H9 (cell line): ENCODE measurements at regions not wholly inside any gene's neighbourhood (a gene's known extent, or its start where the extent isn't known, plus 50 kb on each side); places are given as distances from the start of the nearest gene placed in this dataset.

Experiments
- DNase-seq: peaks from one replicate; pipeline ENCODE4 v3.0.0-alpha.2; 2017
- H2AFZ ChIP-seq: one replicate; pipeline ENCODE4 v1.6.1; 2013; ENCODE audit warnings: mild to moderate bottlenecking, low read length, control low read depth, moderate library complexity
- H2AK5ac ChIP-seq: 2 replicates; pipeline ENCODE4 v1.6.1; 2013; ENCODE audit warnings: low read length, control low read depth, mixed read lengths; ENCODE audit not compliant: insufficient read length
- H2BK120ac ChIP-seq: one replicate; pipeline ENCODE4 v1.6.1; 2013; ENCODE audit warnings: low read depth, mild to moderate bottlenecking, low read length, control low read depth, inconsistent platforms; ENCODE audit not compliant: poor library complexity, severe bottlenecking
- H2BK12ac ChIP-seq: 2 replicates; pipeline ENCODE4 v1.6.1; 2013; ENCODE audit warnings: low read length, control low read depth, mixed read lengths, low read depth; ENCODE audit not compliant: insufficient read length
- H2BK15ac ChIP-seq: 2 replicates; pipeline ENCODE4 v1.6.1; 2013; ENCODE audit warnings: low read depth, low read length, control low read depth
- H2BK20ac ChIP-seq: one replicate; pipeline ENCODE4 v1.6.1; 2013; ENCODE audit warnings: low read depth, mild to moderate bottlenecking, low read length, control low read depth, inconsistent platforms; ENCODE audit not compliant: poor library complexity, severe bottlenecking
- H2BK5ac ChIP-seq: 2 replicates; pipeline ENCODE4 v1.6.1; 2013; ENCODE audit warnings: low read length, control low read depth, mixed read lengths; ENCODE audit not compliant: insufficient read length
- H3K14ac ChIP-seq: 2 replicates; pipeline ENCODE4 v1.6.1; 2013; ENCODE audit warnings: low read length, control low read depth; ENCODE audit not compliant: insufficient read depth
- H3K18ac ChIP-seq: 2 replicates; pipeline ENCODE4 v1.6.1; 2013; ENCODE audit warnings: low read depth, mild to moderate bottlenecking, mixed read lengths, low read length, control low read depth; ENCODE audit not compliant: insufficient read length
- H3K23ac ChIP-seq: 2 replicates; pipeline ENCODE4 v1.6.1; 2013; ENCODE audit warnings: low read length, control low read depth, mixed read lengths, low read depth; ENCODE audit not compliant: insufficient read length
- H3K23me2 ChIP-seq: 2 replicates; pipeline ENCODE4 v1.6.1; 2013; ENCODE audit warnings: low read depth, mild to moderate bottlenecking, mixed read lengths, low read length, control low read depth; ENCODE audit not compliant: insufficient read length, poor library complexity, severe bottlenecking
- H3K27ac ChIP-seq: 2 replicates; pipeline ENCODE4 v1.5.1; 2013; ENCODE audit warnings: low read length, control low read depth, mixed read lengths, low read depth; ENCODE audit not compliant: insufficient read length
- H3K27me3 ChIP-seq: 2 replicates; pipeline ENCODE4 v1.6.1; 2013; ENCODE audit warnings: low read length, control low read depth, inconsistent platforms; ENCODE audit not compliant: insufficient read depth
- H3K4ac ChIP-seq: 2 replicates; pipeline ENCODE4 v1.6.1; 2013; ENCODE audit warnings: low read depth, mild to moderate bottlenecking, control low read depth, inconsistent platforms, low read length, moderate library complexity
- H3K4me1 ChIP-seq: 2 replicates; pipeline ENCODE4 v1.6.1; 2013; ENCODE audit warnings: low read length, control low read depth, inconsistent platforms; ENCODE audit not compliant: insufficient read depth
- H3K4me2 ChIP-seq: 2 replicates; pipeline ENCODE4 v1.6.1; 2013; ENCODE audit warnings: low read length, control low read depth, mixed read lengths; ENCODE audit not compliant: insufficient read length, insufficient read depth
- H3K56ac ChIP-seq: 2 replicates; pipeline ENCODE4 v1.6.1; 2013; ENCODE audit warnings: low read depth, mild to moderate bottlenecking, mixed read lengths, low read length, control low read depth; ENCODE audit not compliant: insufficient read length
- H3K79me1 ChIP-seq: 2 replicates; pipeline ENCODE4 v1.6.1; 2013; ENCODE audit warnings: low read depth, mild to moderate bottlenecking, moderate library complexity, low read length, control low read depth, inconsistent platforms; ENCODE audit not compliant: insufficient read depth, poor library complexity, severe bottlenecking
- H3K79me2 ChIP-seq: 2 replicates; pipeline ENCODE4 v1.6.1; 2013; ENCODE audit warnings: low read length, control low read depth, inconsistent platforms; ENCODE audit not compliant: insufficient read depth
- H3K9ac ChIP-seq: 2 replicates; pipeline ENCODE4 v1.6.1; 2013; ENCODE audit warnings: low read length, control low read depth, mixed read lengths; ENCODE audit not compliant: insufficient read length; ENCODE audit errors: extremely low read depth
- H3K9me3 ChIP-seq: one replicate; pipeline ENCODE4 v1.6.1; 2013; ENCODE audit warnings: low read depth, low read length, inconsistent platforms; ENCODE audit not compliant: control insufficient read depth
- H3T11ph ChIP-seq: one replicate; pipeline ENCODE4 v1.6.1; 2013; ENCODE audit warnings: mild to moderate bottlenecking, low read length, control low read depth, inconsistent platforms
- H4K20me1 ChIP-seq: one replicate; pipeline ENCODE4 v1.6.1; 2013; ENCODE audit not compliant: control insufficient read depth, insufficient read length, insufficient read depth
- H4K5ac ChIP-seq: 2 replicates; pipeline ENCODE4 v1.6.1; 2013; ENCODE audit warnings: low read depth, mild to moderate bottlenecking, mixed read lengths, low read length, control low read depth; ENCODE audit not compliant: insufficient read length
- H4K8ac ChIP-seq: replicated peaks from 2 replicates; pipeline ENCODE4 v1.6.1; 2013; ENCODE audit warnings: low read length, control low read depth, mixed read lengths, low read depth; ENCODE audit not compliant: insufficient read length
- H4K91ac ChIP-seq: 2 replicates; pipeline ENCODE4 v1.6.1; 2013; ENCODE audit warnings: low read depth, mild to moderate bottlenecking, moderate library complexity, mixed read lengths, low read length, control low read depth; ENCODE audit not compliant: insufficient read length
- H3K27ac Mint-ChIP-seq, 3 experiments: 2 replicates in 2 of 3; 3 replicates in 1 of 3; pipeline ENCODE4 v1.8.0; 2020 to 2021; ENCODE audit warnings: mixed read lengths in 3 of 3, mild to moderate bottlenecking in 1 of 3, moderate library complexity in 1 of 3
- H3K27me3 Mint-ChIP-seq: 2 replicates; pipeline ENCODE4 v1.8.0; 2021; ENCODE audit warnings: low read depth, mild to moderate bottlenecking, moderate library complexity, mixed read lengths
- H3K36me3 Mint-ChIP-seq, 3 experiments: 2 replicates in 2 of 3; 3 replicates in 1 of 3; pipeline ENCODE4 v1.8.0; 2020 to 2021; ENCODE audit warnings: low read depth in 3 of 3, mixed read lengths in 3 of 3; ENCODE audit not compliant: insufficient read depth in 1 of 3
- H3K4me1 Mint-ChIP-seq, 2 experiments: 2 replicates each; pipeline ENCODE4 v1.8.0; 2020; ENCODE audit warnings: mixed read lengths in 2 of 2
- H3K4me3 Mint-ChIP-seq, 2 experiments: 2 replicates in 1 of 2; 3 replicates in 1 of 2; pipeline ENCODE4 v1.8.0; 2020 to 2021; ENCODE audit warnings: mild to moderate bottlenecking in 2 of 2, mixed read lengths in 2 of 2, moderate library complexity in 1 of 2
- H3K9me3 Mint-ChIP-seq, 2 experiments: 2 replicates in 1 of 2; 3 replicates in 1 of 2; pipeline ENCODE4 v1.8.0; 2020; ENCODE audit warnings: mild to moderate bottlenecking in 2 of 2, mixed read lengths in 2 of 2, moderate library complexity in 1 of 2
- CTCF ChIP-seq: fragments of 200-600 bp; sonication (generic); conservative IDR thresholded peaks from 3 replicates; pipeline ENCODE4 v1.8.0; 2021; ENCODE audit warnings: antibody characterized with exemption, mild to moderate bottlenecking
- WGBS: extraction: QIAGEN DNeasy Blood & Tissue Kit; methylation state at CpG from one replicate; pipeline ENCODE4 v1.1.7; 2013; ENCODE audit warnings: missing lambda C conversion rate, low lambda C conversion rate, mixed read lengths; ENCODE audit not compliant: insufficient read length; ENCODE audit errors: extremely low coverage; 5-methylcytosine and 5-hydroxymethylcytosine counted together

- Histone ChIP-seq H3K23ac (no peak overlapping the region), H2BK120ac (no peak overlapping the region), H3K56ac (no peak overlapping the region), H3K9ac (no peak overlapping the region), H2BK20ac (no peak overlapping the region), H3K27me3 (no peaks in the 10 kb centered on the region), H2AK5ac (no peak overlapping the region), H2BK5ac (no peak overlapping the region), H3K14ac (peak overlapping the region; percentile 79), H4K8ac (no peak overlapping the region), H3K4ac (no peak overlapping the region), H4K20me1 (no peaks in the 10 kb centered on the region), H3K4me1 (no peaks in the 10 kb centered on the region; the same call in 1 of the 2 replicates), H3K18ac (peak overlapping the region; percentile 90), H2BK15ac (no peak overlapping the region), H2BK12ac (no peak overlapping the region), H3T11ph (no peak overlapping the region), H3K27ac (no peak overlapping the region), H3K9me3 (no peaks in the 10 kb centered on the region), H4K5ac (no peak overlapping the region), H3K23me2 (no peaks in the 10 kb centered on the region), H4K91ac (no peak overlapping the region), H2AFZ (peak overlapping the region; percentile 94), H3K79me2 (no peaks in the 10 kb centered on the region), H3K4me2 (no peak overlapping the region), H3K79me1 (no peaks in the 10 kb centered on the region)
- no peak for TF ChIP-seq CTCF
- H3K27ac Mint-ChIP-seq, result peak overlapping the region; percentile 67 to 84 (median 77)
- H3K4me3 Mint-ChIP-seq, result no peak overlapping the region
- WGBS, result no CpG with 5 or more reads among the region's 4 CpGs
- H3K4me1 Mint-ChIP-seq, result peaks cover 13 to 17% of the 10 kb centered on the region in 2 experiments
- H3K9me3 Mint-ChIP-seq, result no peaks in the 10 kb centered on the region
- no peak for DNase-seq
- no peaks in the 10 kb centered on the region; the same call in 1 of the 2 replicates for H3K27me3 Mint-ChIP-seq
- H3K36me3 Mint-ChIP-seq, result no peaks in the 10 kb centered on the region; a peak in 2 of 7 replicates
These were observed 79.0 kb upstream of the NFE2L3 start for GRCh38 chr7:26073041-26073440.
